Hepatocyte (in vitro differentiated cells): ENCODE measurements at regions not wholly inside any gene's neighbourhood (a gene's known extent, or its start where the extent isn't known, plus 50 kb on each side); places are given as distances from the start of the nearest gene placed in this dataset.

ENCODE experiments used
- DNase-seq: peaks from one replicate; pipeline ENCODE4 v3.0.0-alpha.2; 2016; ENCODE audit warnings: low spot score
- H2AFZ ChIP-seq: fragments of 200-600 bp; sonication (generic); 2 replicates; pipeline ENCODE4 v1.6.0; 2016; ENCODE audit warnings: antibody characterized with exemption, mild to moderate bottlenecking
- H3K27ac ChIP-seq: fragments of 200-600 bp; sonication (generic); 2 replicates; pipeline ENCODE4 v1.5.1; 2016; ENCODE audit warnings: mild to moderate bottlenecking
- H3K27me3 ChIP-seq: fragments of 200-600 bp; sonication (generic); 2 replicates; pipeline ENCODE4 v1.6.1; 2016
- H3K36me3 ChIP-seq: fragments of 200-600 bp; sonication (generic); replicated peaks from 2 replicates; pipeline ENCODE4 v1.5.1; 2016; ENCODE audit warnings: low read depth; ENCODE audit not compliant: insufficient read depth
- H3K4me1 ChIP-seq: fragments of 200-600 bp; sonication (generic); 2 replicates; pipeline ENCODE4 v1.5.1; 2016; ENCODE audit warnings: mild to moderate bottlenecking, moderate library complexity; ENCODE audit not compliant: insufficient read depth
- H3K4me2 ChIP-seq: fragments of 200-600 bp; sonication (generic); 2 replicates; pipeline ENCODE4 v1.6.0; 2016
- H3K4me3 ChIP-seq: fragments of 200-600 bp; sonication (generic); 2 replicates; pipeline ENCODE4 v1.5.1; 2016; ENCODE audit warnings: mild to moderate bottlenecking
- H3K79me2 ChIP-seq: fragments of 200-600 bp; sonication (generic); 2 replicates; pipeline ENCODE4 v1.6.0; 2017; ENCODE audit warnings: mild to moderate bottlenecking
- H3K9me2 ChIP-seq: fragments of 200-600 bp; sonication (generic); replicated peaks from 2 replicates; pipeline ENCODE4 v1.6.0; 2017; ENCODE audit warnings: mild to moderate bottlenecking; ENCODE audit not compliant: insufficient read depth
- H3K9me3 ChIP-seq: fragments of 200-600 bp; sonication (generic); 2 replicates; pipeline ENCODE4 v1.5.1; 2016; ENCODE audit warnings: low read depth, mild to moderate bottlenecking
- H4K20me1 ChIP-seq: fragments of 200-600 bp; sonication (generic); 2 replicates; pipeline ENCODE4 v1.6.0; 2016; ENCODE audit warnings: mild to moderate bottlenecking; ENCODE audit not compliant: insufficient read depth, poor library complexity, severe bottlenecking
- CTCF ChIP-seq: fragments of 200-600 bp; sonication (generic); IDR thresholded peaks from 2 replicates; pipeline ENCODE4 v1.5.1; 2016; ENCODE audit warnings: antibody characterized with exemption, mild to moderate bottlenecking; ENCODE audit not compliant: poor library complexity
- EZH2 ChIP-seq: fragments of 200-600 bp; sonication (generic); IDR thresholded peaks from 2 replicates; pipeline ENCODE4 v1.6.1; 2016; ENCODE audit warnings: antibody characterized with exemption, mild to moderate bottlenecking, borderline replicate concordance
- EZH2phosphoT487 ChIP-seq: fragments of 200-600 bp; sonication (generic); IDR thresholded peaks from one replicate; pipeline ENCODE4 v1.6.1; 2018; ENCODE audit warnings: antibody characterized with exemption, mild to moderate bottlenecking, low read depth, moderate library complexity; ENCODE audit not compliant: unreplicated experiment, severe bottlenecking
- whole genome bisulfite sequencing: methylation state at CpG from one replicate; pipeline ENCODE4 v1.1.6; 2016; ENCODE audit warnings: low lambda C conversion rate; ENCODE audit errors: missing lambda C conversion rate; 5-methylcytosine and 5-hydroxymethylcytosine counted together

- H3K9me2 ChIP-seq = no peaks in the 10 kb centered on the region
- no peaks in the 10 kb centered on the region for H3K4me1 ChIP-seq
- no peaks in the 10 kb centered on the region for H3K9me3 ChIP-seq
- no peak overlapping the region for H3K4me3 ChIP-seq
- H3K27me3 ChIP-seq = no peaks in the 10 kb centered on the region
- H3K27ac ChIP-seq = no peak overlapping the region
- DNase-seq = no peak
- no peaks in the 10 kb centered on the region for H4K20me1 ChIP-seq
- no peak overlapping the region for H3K4me2 ChIP-seq
- no peaks in the 10 kb centered on the region for H3K79me2 ChIP-seq
- H3K36me3 ChIP-seq = no peaks in the 10 kb centered on the region
- TF ChIP-seq CTCF = no peak
- TF ChIP-seq EZH2phosphoT487 = no peak
- no peak for TF ChIP-seq EZH2
- H2AFZ ChIP-seq = no peak overlapping the region
Observed at GRCh38 chr5:100142607-100143006, 392.6 kb upstream of the FAM174A start.

GRCh38 chr5:100131161-100131560, 404.0 kb upstream of the FAM174A start:
- H3K36me3 ChIP-seq = no peaks in the 10 kb centered on the region
- H3K4me3 ChIP-seq = no peak overlapping the region
- no peaks in the 10 kb centered on the region for H3K9me2 ChIP-seq
- no peak overlapping the region for H2AFZ ChIP-seq
- 92% methylated on average over 1 of the region's 1 CpG for WGBS
- no peak overlapping the region for H3K27ac ChIP-seq
- H3K4me2 ChIP-seq = no peak overlapping the region
- DNase-seq = no peak
- H3K27me3 ChIP-seq = no peaks in the 10 kb centered on the region
- H4K20me1 ChIP-seq = no peaks in the 10 kb centered on the region
- no peaks in the 10 kb centered on the region for H3K4me1 ChIP-seq
- H3K79me2 ChIP-seq = no peaks in the 10 kb centered on the region
- TF ChIP-seq CTCF (no peak), EZH2 (no peak), EZH2phosphoT487 (no peak)
- no peaks in the 10 kb centered on the region for H3K9me3 ChIP-seq

- TF ChIP-seq EZH2 (no peak), CTCF (no peak), EZH2phosphoT487 (no peak)
- H2AFZ ChIP-seq = no peak overlapping the region
- no peaks in the 10 kb centered on the region for H4K20me1 ChIP-seq
- no peak for DNase-seq
- H3K27me3 ChIP-seq = no peaks in the 10 kb centered on the region
- no peaks in the 10 kb centered on the region for H3K9me3 ChIP-seq
- H3K4me1 ChIP-seq = no peaks in the 10 kb centered on the region
- H3K9me2 ChIP-seq = no peaks in the 10 kb centered on the region
- H3K4me2 ChIP-seq = no peak overlapping the region
- no peaks in the 10 kb centered on the region for H3K36me3 ChIP-seq
- no peak overlapping the region for H3K4me3 ChIP-seq
- H3K79me2 ChIP-seq = no peaks in the 10 kb centered on the region
- H3K27ac ChIP-seq = no peak overlapping the region
Observed at GRCh38 chr5:100130307-100130706, 404.9 kb upstream of the FAM174A start.

GRCh38 chr5:100119903-100120302, 415.3 kb upstream of the FAM174A start:
- H3K27me3 ChIP-seq = no peaks in the 10 kb centered on the region
- H3K36me3 ChIP-seq = no peaks in the 10 kb centered on the region
- no peak overlapping the region for H3K27ac ChIP-seq
- no peak overlapping the region for H2AFZ ChIP-seq
- no peaks in the 10 kb centered on the region for H3K79me2 ChIP-seq
- no peaks in the 10 kb centered on the region for H3K9me2 ChIP-seq
- H4K20me1 ChIP-seq = no peaks in the 10 kb centered on the region
- no peak overlapping the region for H3K4me3 ChIP-seq
- DNase-seq = no peak
- TF ChIP-seq CTCF (no peak), EZH2phosphoT487 (no peak), EZH2 (no peak)
- H3K4me1 ChIP-seq = no peaks in the 10 kb centered on the region
- no peak overlapping the region for H3K4me2 ChIP-seq
- H3K9me3 ChIP-seq = no peaks in the 10 kb centered on the region
- WGBS = 92% methylated on average over 1 of the region's 1 CpG
